Nephron (organoid): ENCODE measurements at regions not wholly inside any gene's neighbourhood (a gene's known extent, or its start where the extent isn't known, plus 50 kb on each side); places are given as distances from the start of the nearest gene placed in this dataset.

Experiments used
- H3K27ac Mint-ChIP-seq, 3 experiments: 2 replicates each; pipeline ENCODE4 v1.8.0; 2020; ENCODE audit warnings: mixed read lengths in 3 of 3, mild to moderate bottlenecking in 2 of 3, moderate library complexity in 1 of 3
- H3K27me3 Mint-ChIP-seq: 2 replicates; pipeline ENCODE4 v1.8.0; 2021; ENCODE audit warnings: low read depth, mild to moderate bottlenecking, moderate library complexity, mixed read lengths
- H3K36me3 Mint-ChIP-seq: 2 replicates; pipeline ENCODE4 v1.8.0; 2020; ENCODE audit warnings: low read depth, mixed read lengths
- H3K4me1 Mint-ChIP-seq: 2 replicates; pipeline ENCODE4 v1.8.0; 2020; ENCODE audit warnings: mixed read lengths
- H3K4me3 Mint-ChIP-seq, 3 experiments: 2 replicates each; pipeline ENCODE4 v1.8.0; 2020; ENCODE audit warnings: mild to moderate bottlenecking in 3 of 3, mixed read lengths in 3 of 3, moderate library complexity in 2 of 3
- H3K9me3 Mint-ChIP-seq: 2 replicates; pipeline ENCODE4 v1.8.0; 2020; ENCODE audit warnings: mixed read lengths
- CTCF ChIP-seq, 3 experiments: fragments of 200-600 bp; sonication (generic); IDR thresholded peaks; one replicate each; pipeline ENCODE4 v1.5.0; 2021; ENCODE audit warnings: antibody characterized with exemption in 3 of 3; ENCODE audit not compliant: unreplicated experiment in 3 of 3

- H3K9me3 Mint-ChIP-seq: no peaks in the 10 kb centered on the region
- H3K4me3 Mint-ChIP-seq: no peak overlapping the region
- no peaks in the 10 kb centered on the region for H3K36me3 Mint-ChIP-seq
- TF ChIP-seq CTCF (IDR thresholded peaks at IDR 0.05; ENCODE audit: unreplicated experiment in 3 of 3): no peak
- H3K4me1 Mint-ChIP-seq: no peaks in the 10 kb centered on the region
- H3K27ac Mint-ChIP-seq: no peak overlapping the region
- H3K27me3 Mint-ChIP-seq: no peaks in the 10 kb centered on the region
Observed at GRCh38 chr6:95698271-95698670, 120.9 kb downstream of the MANEA start.

- Mint-ChIP-seq H3K27me3 (no peaks in the 10 kb centered on the region), H3K9me3 (peaks cover 8% of the 10 kb centered on the region), H3K36me3 (no peaks in the 10 kb centered on the region), H3K4me1 (no peaks in the 10 kb centered on the region), H3K4me3 (no peak overlapping the region), H3K27ac (no peak overlapping the region)
- no peak for TF ChIP-seq CTCF (IDR thresholded peaks at IDR 0.05; ENCODE audit: unreplicated experiment in 3 of 3)
Observed at GRCh38 chr6:95723638-95724037, 146.3 kb downstream of the MANEA start.

- Mint-ChIP-seq H3K4me3 (no peak overlapping the region), H3K4me1 (no peaks in the 10 kb centered on the region), H3K9me3 (no peaks in the 10 kb centered on the region), H3K27me3 (no peaks in the 10 kb centered on the region), H3K27ac (no peak overlapping the region), H3K36me3 (no peaks in the 10 kb centered on the region)
- no peak for TF ChIP-seq CTCF (IDR thresholded peaks at IDR 0.05; ENCODE audit: unreplicated experiment in 3 of 3)
Observed at GRCh38 chr6:95725344-95725743, 148.0 kb downstream of the MANEA start.

- H3K4me1 Mint-ChIP-seq: no peaks in the 10 kb centered on the region
- no peak for TF ChIP-seq CTCF (IDR thresholded peaks at IDR 0.05; ENCODE audit: unreplicated experiment in 3 of 3)
- H3K27ac Mint-ChIP-seq: no peak overlapping the region
- H3K9me3 Mint-ChIP-seq: no peaks in the 10 kb centered on the region
- no peaks in the 10 kb centered on the region for H3K36me3 Mint-ChIP-seq
- H3K27me3 Mint-ChIP-seq: no peaks in the 10 kb centered on the region
- no peak overlapping the region for H3K4me3 Mint-ChIP-seq
Observed at GRCh38 chr6:95740157-95740556, 162.8 kb downstream of the MANEA start.

GRCh38 chr6:95741045-95741444, 163.7 kb downstream of the MANEA start:
- no peaks in the 10 kb centered on the region for H3K27me3 Mint-ChIP-seq
- no peaks in the 10 kb centered on the region for H3K4me1 Mint-ChIP-seq
- no peaks in the 10 kb centered on the region for H3K9me3 Mint-ChIP-seq
- no peaks in the 10 kb centered on the region for H3K36me3 Mint-ChIP-seq
- H3K4me3 Mint-ChIP-seq: no peak overlapping the region
- H3K27ac Mint-ChIP-seq: no peak overlapping the region
- TF ChIP-seq CTCF (IDR thresholded peaks at IDR 0.05; ENCODE audit: unreplicated experiment in 3 of 3): no peak

- H3K36me3 Mint-ChIP-seq: no peaks in the 10 kb centered on the region
- H3K27me3 Mint-ChIP-seq: no peaks in the 10 kb centered on the region
- no peaks in the 10 kb centered on the region for H3K9me3 Mint-ChIP-seq
- no peak for TF ChIP-seq CTCF (IDR thresholded peaks at IDR 0.05; ENCODE audit: unreplicated experiment in 3 of 3)
- no peak overlapping the region for H3K27ac Mint-ChIP-seq
- H3K4me1 Mint-ChIP-seq: no peaks in the 10 kb centered on the region
- H3K4me3 Mint-ChIP-seq: no peak overlapping the region
Observed at GRCh38 chr6:95742767-95743289, 165.5 kb downstream of the MANEA start.
